HepG2 (cell line): ENCODE measurements at regions not wholly inside any gene's neighbourhood (a gene's known extent, or its start where the extent isn't known, plus 50 kb on each side); places are given as distances from the start of the nearest gene placed in this dataset.

Experiments
- ATAC-seq: fragments of 200-7000 bp; cut with Tn5 transposase; 3 replicates; pipeline ENCODE4 v1.9.1; 2020; ENCODE audit warnings: mild to moderate bottlenecking, moderate library complexity
- BruUV-seq: library from RNA; stranded (reverse); fragments of 400-500 nt; replicated peaks from 2 replicates; lab custom pipeline; 2021; lab: Mats Ljungman, UMichigan
- CTCF ChIA-PET: fragments of 300-600 bp; formaldehyde crosslinking; extraction: SDS; loops from one replicate; lab custom pipeline; 2021; ENCODE audit warnings: low total read pairs, inconsistent platforms, low intra/inter-chr PET ratio; lab: Yijun Ruan, JAX
- POLR2A ChIA-PET: fragments of 350-600 bp; sonication (Branson Sonifier 250); formaldehyde crosslinking; loops from one replicate; lab custom pipeline; 2020; ENCODE audit warnings: antibody characterized with exemption, inconsistent platforms; lab: Yijun Ruan, JAX
- DNase-seq: peaks from one replicate; pipeline ENCODE4 v3.0.0-alpha.2; 2015; ENCODE audit warnings: low spot score
- FAIRE-seq: peaks from 3 replicates; lab custom pipeline; 2011; peaks lifted over from hg19 to GRCh38; lab: Jason Lieb, UNC
- H2AFZ ChIP-seq: one replicate; pipeline ENCODE4 v1.6.1; 2011; ENCODE audit warnings: low read length, inconsistent platforms
- H3K27ac ChIP-seq: fragments of 300-600 bp; 3 replicates; pipeline ENCODE4 v1.8.0; 2011; ENCODE audit warnings: mixed run types, mild to moderate bottlenecking, mixed read lengths, low read length, inconsistent platforms; ENCODE audit not compliant: insufficient read depth; ENCODE audit errors: extremely low read length
- H3K27me3 ChIP-seq, 2 experiments: fragments of 200-600 bp in 1 of 2; 2 replicates in 1 of 2; 3 replicates in 1 of 2; pipeline versions ENCODE4 v1.6.0 to v1.8.0; 2011; ENCODE audit warnings: low read length in 2 of 2, mild to moderate bottlenecking in 2 of 2, moderate library complexity in 2 of 2, inconsistent platforms in 1 of 2; ENCODE audit not compliant: insufficient read depth in 2 of 2, control insufficient read depth in 1 of 2
- H3K36me3 ChIP-seq, 2 experiments: fragments of 200-600 bp in 1 of 2; replicated peaks in 1 of 2; 2 replicates in 1 of 2; 3 replicates in 1 of 2; pipeline versions ENCODE4 v1.5.1 to v1.8.0; 2011; ENCODE audit warnings: low read length in 2 of 2, inconsistent platforms in 1 of 2; ENCODE audit not compliant: insufficient read depth in 2 of 2, control insufficient read depth in 1 of 2
- H3K4me1 ChIP-seq: 2 replicates; pipeline ENCODE4 v1.5.1; 2012; ENCODE audit warnings: low read length, inconsistent platforms; ENCODE audit not compliant: insufficient read depth
- H3K4me2 ChIP-seq: 2 replicates; pipeline ENCODE4 v1.6.0; 2011; ENCODE audit warnings: low read depth, low read length, inconsistent platforms
- H3K4me3 ChIP-seq, 3 experiments: fragments of 200-600 bp in 1 of 3; sonication (generic), shearing (Covaris generic) in 1 of 3; replicated peaks in 1 of 3; 2 replicates each; pipeline ENCODE4 v1.5.1; 2011 to 2016; ENCODE audit warnings: low read length in 3 of 3, inconsistent platforms in 2 of 3, low read depth in 2 of 3, mild to moderate bottlenecking in 2 of 3, control low read depth in 1 of 3, mixed read lengths in 1 of 3; ENCODE audit not compliant: insufficient read depth in 1 of 3
- H3K79me2 ChIP-seq: one replicate; pipeline ENCODE4 v1.6.1; 2011; ENCODE audit warnings: low read length, inconsistent platforms; ENCODE audit not compliant: insufficient read depth
- H3K9ac ChIP-seq: 2 replicates; pipeline ENCODE4 v1.6.0; 2011; ENCODE audit warnings: mild to moderate bottlenecking, low read depth, low read length, inconsistent platforms; ENCODE audit not compliant: insufficient read depth
- H3K9me3 ChIP-seq: 2 replicates; pipeline ENCODE4 v1.5.1; 2012; ENCODE audit warnings: mild to moderate bottlenecking, low read length
- H4K20me1 ChIP-seq: 2 replicates; pipeline ENCODE4 v1.6.0; 2011; ENCODE audit warnings: inconsistent platforms, mild to moderate bottlenecking, low read length, moderate library complexity; ENCODE audit not compliant: insufficient read depth
- BCL6 ChIP-seq: IDR thresholded peaks from 2 replicates; pipeline ENCODE4 v1.6.1; 2016; ENCODE audit warnings: missing genetic modification reagents, missing compliant biosample characterization
- CENPT ChIP-seq: sonication (generic); formaldehyde crosslinking; IDR thresholded peaks from 2 replicates; pipeline ENCODE4 v1.8.0; 2022; ENCODE audit warnings: low read depth, mild to moderate bottlenecking, moderate library complexity, missing genetic modification reagents
- DZIP1 ChIP-seq: sonication (generic); formaldehyde crosslinking; IDR thresholded peaks from 2 replicates; pipeline ENCODE4 v1.5.0; 2020; ENCODE audit warnings: mild to moderate bottlenecking, missing genetic modification reagents
- FOXK1 ChIP-seq: sonication (generic); formaldehyde crosslinking; IDR thresholded peaks from 2 replicates; pipeline ENCODE4 v1.4.0; 2020; ENCODE audit warnings: low read depth, missing genetic modification reagents, borderline replicate concordance
- GTF2F1 ChIP-seq: fragments of 150-350 bp; IDR thresholded peaks from 2 replicates; pipeline ENCODE4 v1.6.1; 2014; ENCODE audit warnings: low read length
- HIVEP1 ChIP-seq: sonication (generic); formaldehyde crosslinking; IDR thresholded peaks from 2 replicates; pipeline ENCODE4 v1.4.0; 2020; ENCODE audit warnings: mild to moderate bottlenecking, missing genetic modification reagents
- HMGXB3 ChIP-seq: sonication (generic); formaldehyde crosslinking; IDR thresholded peaks from 2 replicates; pipeline ENCODE4 v1.4.0; 2020; ENCODE audit warnings: missing genetic modification reagents, borderline replicate concordance
- MXD4 ChIP-seq: IDR thresholded peaks from 2 replicates; pipeline ENCODE4 v1.6.1; 2016; ENCODE audit warnings: mild to moderate bottlenecking, missing biosample characterization, missing genetic modification reagents
- MXI1 ChIP-seq: IDR thresholded peaks from 3 replicates; pipeline ENCODE4 v1.6.1; 2012; ENCODE audit warnings: low read depth, low read length, inconsistent platforms, borderline replicate concordance
- NR1H2 ChIP-seq: sonication (generic); formaldehyde crosslinking; IDR thresholded peaks from 2 replicates; pipeline ENCODE4 v1.8.1; 2022; ENCODE audit warnings: low read depth, missing genetic modification reagents, borderline replicate concordance
- TAF1 ChIP-seq: sonication (generic); formaldehyde crosslinking; IDR thresholded peaks from 2 replicates; pipeline ENCODE4 v1.4.0; 2020; ENCODE audit warnings: missing genetic modification reagents
- TCF7L2 ChIP-seq: IDR thresholded peaks from 2 replicates; pipeline ENCODE4 v1.6.1; 2011; ENCODE audit warnings: mild to moderate bottlenecking, low read depth, low read length, moderate library complexity
- TFE3 ChIP-seq: IDR thresholded peaks from 2 replicates; pipeline ENCODE4 v1.6.1; 2016
- ZBTB26 ChIP-seq: IDR thresholded peaks from 2 replicates; pipeline ENCODE4 v1.6.1; 2016; ENCODE audit warnings: missing compliant biosample characterization, missing genetic modification reagents, borderline replicate concordance
- ZNF670 ChIP-seq: sonication (generic); formaldehyde crosslinking; IDR thresholded peaks from 2 replicates; pipeline ENCODE4 v1.8.0; 2022; ENCODE audit warnings: mild to moderate bottlenecking, missing genetic modification reagents, borderline replicate concordance
- WGBS: methylation state at CpG from one replicate; pipeline ENCODE4 v1.1.6; 2017; ENCODE audit warnings: low lambda C conversion rate; 5-methylcytosine and 5-hydroxymethylcytosine counted together
- in situ Hi-C: cut with HindIII; loops from 2 replicates; pipeline ENCODE4 v1.10.0; 2017; ENCODE audit warnings: low pct_unique_long_range_greater_than_20kb; ENCODE audit not compliant: extremely low pct_ligation_motif_present
- intact Hi-C: fragments of 100-400 bp; cut with micrococcal nuclease; formaldehyde crosslinking; loops from one replicate; pipeline ENCODE4 v1.10.0; 2022; ENCODE audit not compliant: unreplicated experiment

GRCh38 chr11:64456509-64457320, 97.8 kb downstream of the RPS6KA4 start:
- Histone ChIP-seq H3K4me1 (no peaks in the 10 kb centered on the region), H3K4me2 (no peak overlapping the region), H3K4me3 (no peak overlapping the region), H2AFZ (no peak overlapping the region), H3K9ac (no peak overlapping the region), H3K27me3 (peaks cover 5 to 62% of the 10 kb centered on the region in 2 experiments; a peak in 3 of 5 replicates), H3K9me3 (no peaks in the 10 kb centered on the region), H3K79me2 (no peaks in the 10 kb centered on the region), H3K36me3 (no peaks in the 10 kb centered on the region), H3K27ac (no peak overlapping the region), H4K20me1 (no peaks in the 10 kb centered on the region)
- ChIA-PET CTCF (no interaction called here), POLR2A (no interaction called here)
- DNase-seq (no peak), FAIRE-seq (no peak), ATAC-seq (no peak)
- in situ Hi-C loops: no loop called here
- intact Hi-C loops: no loop called here
- BruUV-seq: no TSS peak
- 53% methylated on average over 17 of the region's 23 CpGs for WGBS
- no peak for TF ChIP-seq ZNF670 (CRISPR knock-in tag)
- TF ChIP-seq HIVEP1: no peak
- TF ChIP-seq TAF1 (CRISPR knock-in tag): no peak
- no peak for TF ChIP-seq ZBTB26
- no peak for TF ChIP-seq GTF2F1
- TF ChIP-seq TCF7L2: no peak
- no peak for TF ChIP-seq MXD4 (CRISPR knock-in tag)
- TF ChIP-seq DZIP1: no peak
- TF ChIP-seq BCL6 (CRISPR knock-in tag): no peak
- no peak for TF ChIP-seq NR1H2 (CRISPR knock-in tag)
- TF ChIP-seq FOXK1 (CRISPR knock-in tag): no peak
- no peak for TF ChIP-seq TFE3 (CRISPR knock-in tag)
- no peak for TF ChIP-seq MXI1
- no peak for TF ChIP-seq CENPT (CRISPR knock-in tag)
- TF ChIP-seq HMGXB3 (CRISPR knock-in tag): no peak
